Testis (tissue), 2 donors: ENCODE measurements at regions not wholly inside any gene's neighbourhood (a gene's known extent, or its start where the extent isn't known, plus 50 kb on each side); places are given as distances from the start of the nearest gene placed in this dataset.

Source experiments
- POLR2A ChIP-seq: fragments of 450-650 bp; IDR thresholded peaks from one replicate; pipeline ENCODE4 v1.6.1; 2017; ENCODE audit warnings: antibody characterized with exemption, mild to moderate bottlenecking, moderate library complexity
- TF ChIP-seq, protein P1 (sequence below), 3 experiments: fragments of 450-650 bp in 2 of 3; fragments of 200-600 bp in 1 of 3; sonication (generic) in 1 of 3; IDR thresholded peaks; one replicate each; pipeline ENCODE4 v1.5.1; 2016 to 2019; ENCODE audit warnings: antibody characterized with exemption in 3 of 3, mild to moderate bottlenecking in 2 of 3, moderate library complexity in 1 of 3

DNA sequence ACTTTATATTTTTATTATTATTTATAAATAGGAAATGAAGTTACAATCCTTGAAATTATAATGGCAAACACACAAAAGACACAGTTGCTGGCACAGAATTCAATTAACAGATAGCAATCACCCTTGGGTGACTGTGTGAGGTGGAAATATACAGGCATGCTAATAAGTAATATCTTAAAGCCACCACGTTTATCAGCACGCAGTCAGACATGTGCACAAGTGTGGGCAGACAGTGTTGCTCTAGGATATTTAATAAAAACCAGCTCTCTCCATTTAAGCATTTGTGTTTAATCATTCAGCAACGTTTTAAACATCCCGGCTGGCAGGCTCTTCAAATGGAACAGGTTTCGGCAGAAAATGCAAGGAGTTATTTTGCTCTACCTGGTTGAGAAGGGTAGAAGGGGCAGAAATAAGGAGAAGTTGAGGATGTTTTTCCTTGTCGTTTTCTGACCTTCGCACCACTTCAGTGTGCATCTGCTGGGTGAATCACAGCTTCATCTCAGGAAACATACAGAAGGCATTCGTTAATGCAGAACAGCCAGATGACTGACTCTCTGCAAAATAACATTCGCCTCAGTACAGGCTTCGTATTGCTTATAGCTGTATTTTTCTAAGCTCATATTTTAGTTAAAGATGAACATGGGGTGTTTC, 585.1 kb downstream of the QKI start:
- TF ChIP-seq, protein P1, sequence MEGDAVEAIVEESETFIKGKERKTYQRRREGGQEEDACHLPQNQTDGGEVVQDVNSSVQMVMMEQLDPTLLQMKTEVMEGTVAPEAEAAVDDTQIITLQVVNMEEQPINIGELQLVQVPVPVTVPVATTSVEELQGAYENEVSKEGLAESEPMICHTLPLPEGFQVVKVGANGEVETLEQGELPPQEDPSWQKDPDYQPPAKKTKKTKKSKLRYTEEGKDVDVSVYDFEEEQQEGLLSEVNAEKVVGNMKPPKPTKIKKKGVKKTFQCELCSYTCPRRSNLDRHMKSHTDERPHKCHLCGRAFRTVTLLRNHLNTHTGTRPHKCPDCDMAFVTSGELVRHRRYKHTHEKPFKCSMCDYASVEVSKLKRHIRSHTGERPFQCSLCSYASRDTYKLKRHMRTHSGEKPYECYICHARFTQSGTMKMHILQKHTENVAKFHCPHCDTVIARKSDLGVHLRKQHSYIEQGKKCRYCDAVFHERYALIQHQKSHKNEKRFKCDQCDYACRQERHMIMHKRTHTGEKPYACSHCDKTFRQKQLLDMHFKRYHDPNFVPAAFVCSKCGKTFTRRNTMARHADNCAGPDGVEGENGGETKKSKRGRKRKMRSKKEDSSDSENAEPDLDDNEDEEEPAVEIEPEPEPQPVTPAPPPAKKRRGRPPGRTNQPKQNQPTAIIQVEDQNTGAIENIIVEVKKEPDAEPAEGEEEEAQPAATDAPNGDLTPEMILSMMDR (IDR thresholded peaks at IDR 0.05) = no peak
- TF ChIP-seq POLR2A = no peak
